ENCODE measurements at regions not wholly inside any gene's neighbourhood (a gene's known extent, or its start where the extent isn't known, plus 50 kb on each side); places are given as distances from the start of the nearest gene placed in this dataset.

GRCh38 chr4:152098365-152099060 is 337.7 kb upstream of the GATB start:
- no peak for DNase-seq (ENCODE audit: low read depth in 2 of 2)

GRCh38 chr4:152097371-152097770 is 336.6 kb upstream of the GATB start:
- DNase-seq (ENCODE audit: low read depth in 2 of 2) = no peak

- DNase-seq (ENCODE audit: low read depth in 2 of 2) = no peak
These were observed 334.9 kb upstream of the GATB start for GRCh38 chr4:152095701-152096070.

GRCh38 chr4:152094970-152095700 is 334.3 kb upstream of the GATB start:
- no peak for DNase-seq (ENCODE audit: low read depth in 2 of 2)

GRCh38 chr4:152091405-152091804 is 330.6 kb upstream of the GATB start:
- no peak for DNase-seq (ENCODE audit: low read depth in 2 of 2)

GRCh38 chr4:152090543-152090942 is 329.7 kb upstream of the GATB start:
- DNase-seq (ENCODE audit: low read depth in 2 of 2) = peak in 1 of 2 donors; percentile 40

GRCh38 chr4:152089584-152089983 is 328.8 kb upstream of the GATB start:
- DNase-seq (ENCODE audit: low read depth in 2 of 2) = no peak

GRCh38 chr4:152087335-152087734 is 326.5 kb upstream of the GATB start:
- DNase-seq (ENCODE audit: low read depth in 2 of 2) = no peak

GRCh38 chr4:152085657-152086056 is 324.9 kb upstream of the GATB start:
- no peak for DNase-seq (ENCODE audit: low read depth in 2 of 2)

GRCh38 chr4:152083338-152083737 is 322.5 kb upstream of the GATB start:
- no peak for DNase-seq (ENCODE audit: low read depth in 2 of 2)

- DNase-seq (ENCODE audit: low read depth in 2 of 2) = no peak
These were observed 320.2 kb upstream of the GATB start for GRCh38 chr4:152081024-152081423.

GRCh38 chr4:152079543-152080293 is 318.9 kb upstream of the GATB start:
- no peak for DNase-seq (ENCODE audit: low read depth in 2 of 2)

GRCh38 chr4:152079079-152079478 is 318.3 kb upstream of the GATB start:
- no peak for DNase-seq (ENCODE audit: low read depth in 2 of 2)

- no peak for DNase-seq (ENCODE audit: low read depth in 2 of 2)
These were observed 316.8 kb upstream of the GATB start for GRCh38 chr4:152077582-152077981.

- DNase-seq (ENCODE audit: low read depth in 2 of 2) = no peak
These were observed 314.6 kb upstream of the GATB start for GRCh38 chr4:152075253-152075928.

- peak in 1 of 2 donors; percentile 33 for DNase-seq (ENCODE audit: low read depth in 2 of 2)
These were observed 313.8 kb upstream of the GATB start for GRCh38 chr4:152074573-152074972.

- DNase-seq (ENCODE audit: low read depth in 2 of 2) = no peak
These were observed 313.3 kb upstream of the GATB start for GRCh38 chr4:152074088-152074437.

- DNase-seq (ENCODE audit: low read depth in 2 of 2) = no peak
These were observed 312.7 kb upstream of the GATB start for GRCh38 chr4:152073351-152074087.

- no peak for DNase-seq (ENCODE audit: low read depth in 2 of 2)
These were observed 312.1 kb upstream of the GATB start for GRCh38 chr4:152072906-152073305.

- DNase-seq (ENCODE audit: low read depth in 2 of 2) = no peak
These were observed 311.2 kb upstream of the GATB start for GRCh38 chr4:152072001-152072485.

- DNase-seq (ENCODE audit: low read depth in 2 of 2) = no peak
These were observed 310.0 kb upstream of the GATB start for GRCh38 chr4:152070854-152071253.
